Mesothelial cell of epicardium (in vitro differentiated cells): ENCODE measurements at regions not wholly inside any gene's neighbourhood (a gene's known extent, or its start where the extent isn't known, plus 50 kb on each side); places are given as distances from the start of the nearest gene placed in this dataset.
"Not testable (repeated sequence)": the region's sequence is repeated elsewhere in the genome, so short reads cannot be mapped to it uniquely, and the experiment has no call there.

ENCODE experiments used
- DNase-seq, 2 experiments: peaks; one replicate each; pipeline ENCODE4 v3.0.0; 2021; ENCODE audit warnings: low spot score in 2 of 2; ENCODE audit not compliant: unreplicated experiment in 2 of 2
- H3K27ac Mint-ChIP-seq: 2 replicates; pipeline ENCODE4 v1.8.0; 2021; ENCODE audit warnings: mixed read lengths
- H3K27me3 Mint-ChIP-seq: 2 replicates; pipeline ENCODE4 v1.8.0; 2021; ENCODE audit warnings: low read depth, mixed read lengths
- H3K36me3 Mint-ChIP-seq: 2 replicates; pipeline ENCODE4 v1.8.0; 2021; ENCODE audit warnings: mixed read lengths
- H3K4me1 Mint-ChIP-seq: 2 replicates; pipeline ENCODE4 v1.8.0; 2021; ENCODE audit warnings: mixed read lengths
- H3K4me3 Mint-ChIP-seq: 2 replicates; pipeline ENCODE4 v1.8.0; 2021; ENCODE audit warnings: mild to moderate bottlenecking, moderate library complexity, mixed read lengths
- H3K9me3 Mint-ChIP-seq: 2 replicates; pipeline ENCODE4 v1.8.0; 2021; ENCODE audit warnings: mixed read lengths
- TF ChIP-seq, protein P1 (sequence below): fragments of 200-600 bp; sonication (generic); IDR thresholded peaks from one replicate; pipeline ENCODE4 v1.5.0; 2021; ENCODE audit warnings: antibody characterized with exemption; ENCODE audit not compliant: unreplicated experiment

DNA sequence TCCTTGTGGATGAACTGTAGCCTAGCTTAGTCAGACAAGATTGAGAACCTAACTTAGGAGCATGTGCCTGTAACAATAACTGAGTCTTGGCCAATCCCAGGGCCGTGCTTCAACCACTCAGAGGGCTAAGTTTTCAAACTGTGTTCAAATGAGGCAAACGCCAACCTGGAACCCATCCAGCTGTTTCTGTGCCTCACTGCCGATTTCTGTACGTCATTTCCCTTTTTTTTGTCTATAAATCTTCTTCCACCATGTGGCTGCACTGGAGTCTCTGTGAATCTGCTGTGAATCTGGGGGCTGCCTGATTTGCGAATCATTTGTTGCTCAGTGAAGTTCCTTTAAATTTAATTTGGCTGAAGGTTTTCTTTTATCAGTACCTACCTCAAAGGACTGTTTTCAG, 115.0 kb upstream of the CHD6 start:
- Mint-ChIP-seq H3K27me3 (no peaks in the 10 kb centered on the region), H3K36me3 (no peaks in the 10 kb centered on the region), H3K4me3 (no peak overlapping the region), H3K9me3 (peaks cover 7% of the 10 kb centered on the region), H3K27ac (no peak overlapping the region), H3K4me1 (no peaks in the 10 kb centered on the region)
- DNase-seq, result no peak
- TF ChIP-seq, protein P1, sequence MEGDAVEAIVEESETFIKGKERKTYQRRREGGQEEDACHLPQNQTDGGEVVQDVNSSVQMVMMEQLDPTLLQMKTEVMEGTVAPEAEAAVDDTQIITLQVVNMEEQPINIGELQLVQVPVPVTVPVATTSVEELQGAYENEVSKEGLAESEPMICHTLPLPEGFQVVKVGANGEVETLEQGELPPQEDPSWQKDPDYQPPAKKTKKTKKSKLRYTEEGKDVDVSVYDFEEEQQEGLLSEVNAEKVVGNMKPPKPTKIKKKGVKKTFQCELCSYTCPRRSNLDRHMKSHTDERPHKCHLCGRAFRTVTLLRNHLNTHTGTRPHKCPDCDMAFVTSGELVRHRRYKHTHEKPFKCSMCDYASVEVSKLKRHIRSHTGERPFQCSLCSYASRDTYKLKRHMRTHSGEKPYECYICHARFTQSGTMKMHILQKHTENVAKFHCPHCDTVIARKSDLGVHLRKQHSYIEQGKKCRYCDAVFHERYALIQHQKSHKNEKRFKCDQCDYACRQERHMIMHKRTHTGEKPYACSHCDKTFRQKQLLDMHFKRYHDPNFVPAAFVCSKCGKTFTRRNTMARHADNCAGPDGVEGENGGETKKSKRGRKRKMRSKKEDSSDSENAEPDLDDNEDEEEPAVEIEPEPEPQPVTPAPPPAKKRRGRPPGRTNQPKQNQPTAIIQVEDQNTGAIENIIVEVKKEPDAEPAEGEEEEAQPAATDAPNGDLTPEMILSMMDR, result no peak

- H3K4me1 Mint-ChIP-seq, H3K27me3 Mint-ChIP-seq, H3K36me3 Mint-ChIP-seq, DNase-seq, H3K27ac Mint-ChIP-seq, H3K4me3 Mint-ChIP-seq: not testable (repeated sequence)
- H3K9me3 Mint-ChIP-seq, result peaks cover 12% of the 10 kb centered on the region
Measured at GRCh38 chr20:41731198-41731597, 113.0 kb upstream of the CHD6 start.

GRCh38 chr20:41727681-41728080, 109.5 kb upstream of the CHD6 start:
- H3K27me3 Mint-ChIP-seq, H3K4me3 Mint-ChIP-seq, DNase-seq, H3K4me1 Mint-ChIP-seq, H3K36me3 Mint-ChIP-seq, H3K27ac Mint-ChIP-seq, H3K9me3 Mint-ChIP-seq: not testable (repeated sequence)

GRCh38 chr20:41726727-41727126, 108.5 kb upstream of the CHD6 start:
- Mint-ChIP-seq H3K27ac (no peak overlapping the region), H3K4me3 (no peak overlapping the region), H3K27me3 (peaks cover 8% of the 10 kb centered on the region), H3K4me1 (no peaks in the 10 kb centered on the region), H3K36me3 (no peaks in the 10 kb centered on the region), H3K9me3 (peaks cover 9% of the 10 kb centered on the region)
- TF ChIP-seq, protein P1, result no peak
- DNase-seq, result no peak

GRCh38 chr20:41719151-41719550, 101.0 kb upstream of the CHD6 start:
- peaks cover 9% of the 10 kb centered on the region for H3K27me3 Mint-ChIP-seq
- TF ChIP-seq, protein P1, result no peak
- no peaks in the 10 kb centered on the region for H3K36me3 Mint-ChIP-seq
- no peak overlapping the region for H3K4me3 Mint-ChIP-seq
- peaks cover 6% of the 10 kb centered on the region for H3K4me1 Mint-ChIP-seq
- no peak for DNase-seq
- no peaks in the 10 kb centered on the region for H3K9me3 Mint-ChIP-seq
- no peak overlapping the region for H3K27ac Mint-ChIP-seq

DNA sequence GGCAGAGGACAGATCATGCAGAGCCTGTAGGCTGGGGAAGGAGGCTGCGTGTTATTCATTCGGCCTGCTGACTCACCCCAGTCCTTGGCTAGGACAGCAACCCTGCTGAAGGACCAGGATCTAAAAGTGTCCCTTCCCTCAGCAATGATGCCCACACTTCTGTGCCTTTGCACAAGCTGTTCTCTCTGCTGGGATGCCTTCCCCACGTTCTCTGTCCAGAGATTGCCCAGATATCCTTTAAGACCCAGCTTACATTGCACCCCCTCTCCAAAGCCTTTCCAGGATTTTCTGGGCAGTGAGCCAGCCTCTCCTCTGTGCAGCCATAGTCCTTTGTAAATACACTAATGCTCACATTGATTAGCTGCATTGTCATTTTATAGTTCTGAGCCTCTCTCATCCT, 99.3 kb upstream of the CHD6 start:
- H3K4me3 Mint-ChIP-seq, result no peak overlapping the region
- peak in 1 of 2 experiments; percentile 46 for DNase-seq
- peaks cover 6% of the 10 kb centered on the region for H3K4me1 Mint-ChIP-seq
- H3K9me3 Mint-ChIP-seq, result no peaks in the 10 kb centered on the region
- TF ChIP-seq, protein P1, result no peak
- H3K36me3 Mint-ChIP-seq, result no peaks in the 10 kb centered on the region
- H3K27me3 Mint-ChIP-seq, result peaks cover 10% of the 10 kb centered on the region
- H3K27ac Mint-ChIP-seq, result no peak overlapping the region

GRCh38 chr20:41716911-41717310, 98.7 kb upstream of the CHD6 start:
- peaks cover 9% of the 10 kb centered on the region for H3K27me3 Mint-ChIP-seq
- H3K4me1 Mint-ChIP-seq, result peaks cover 6% of the 10 kb centered on the region
- TF ChIP-seq, protein P1, result no peak
- no peaks in the 10 kb centered on the region for H3K9me3 Mint-ChIP-seq
- H3K36me3 Mint-ChIP-seq, result no peaks in the 10 kb centered on the region
- no peak for DNase-seq
- H3K4me3 Mint-ChIP-seq, result no peak overlapping the region
- H3K27ac Mint-ChIP-seq, result no peak overlapping the region
